Vagina (tissue), 2 donors: ENCODE measurements at regions not wholly inside any gene's neighbourhood (a gene's known extent, or its start where the extent isn't known, plus 50 kb on each side); places are given as distances from the start of the nearest gene placed in this dataset.

ENCODE experiments used
- DNase-seq, 2 donors: peaks; one replicate each; pipeline ENCODE4 v3.0.0-alpha.2; 2017; ENCODE audit errors: extremely low spot score in 2 of 2
- H3K27ac ChIP-seq: fragments of 200-600 bp; sonication (generic); one replicate; pipeline ENCODE4 v1.5.1; 2019
- H3K27me3 ChIP-seq: fragments of 200-600 bp; sonication (generic); one replicate; pipeline ENCODE4 v1.5.1; 2019
- H3K36me3 ChIP-seq, 2 donors: fragments of 200-600 bp; sonication (generic); one replicate each; pipeline ENCODE4 v1.5.1; 2017 to 2019
- H3K4me1 ChIP-seq: fragments of 200-600 bp; sonication (generic); one replicate; pipeline ENCODE4 v1.5.1; 2019
- H3K4me3 ChIP-seq, 2 donors: fragments of 200-600 bp; sonication (generic); 1 replicate in 1 of 2; 2 replicates in 1 of 2; pipeline ENCODE4 v1.5.1; 2016 to 2019
- H3K9me3 ChIP-seq: fragments of 200-600 bp; sonication (generic); one replicate; pipeline ENCODE4 v1.5.1; 2019
- POLR2A ChIP-seq, 2 donors: fragments of 450-650 bp; IDR thresholded peaks; one replicate each; pipeline ENCODE4 v1.6.1; 2017; ENCODE audit warnings: antibody characterized with exemption in 2 of 2, mild to moderate bottlenecking in 2 of 2, moderate library complexity in 2 of 2
- POLR2AphosphoS5 ChIP-seq, 2 donors: sonication (generic); formaldehyde crosslinking; IDR thresholded peaks; one replicate each; pipeline ENCODE4 v1.9.0; 2017; ENCODE audit warnings: antibody characterized with exemption in 2 of 2, mild to moderate bottlenecking in 2 of 2, low read depth in 1 of 2; ENCODE audit not compliant: insufficient read depth in 1 of 2
- intact Hi-C: fragments of 100-400 bp; cut with DNase I; formaldehyde crosslinking; loops from one replicate; pipeline ENCODE4 v1.15.1; 2023
- TF ChIP-seq, protein P1 (sequence below), 3 experiments: fragments of 450-650 bp in 2 of 3; fragments of 200-600 bp in 1 of 3; sonication (generic) in 1 of 3; IDR thresholded peaks; one replicate each; pipeline ENCODE4 v1.5.1; 2017 to 2019; ENCODE audit warnings: antibody characterized with exemption in 3 of 3, mild to moderate bottlenecking in 2 of 3, moderate library complexity in 2 of 3

DNA sequence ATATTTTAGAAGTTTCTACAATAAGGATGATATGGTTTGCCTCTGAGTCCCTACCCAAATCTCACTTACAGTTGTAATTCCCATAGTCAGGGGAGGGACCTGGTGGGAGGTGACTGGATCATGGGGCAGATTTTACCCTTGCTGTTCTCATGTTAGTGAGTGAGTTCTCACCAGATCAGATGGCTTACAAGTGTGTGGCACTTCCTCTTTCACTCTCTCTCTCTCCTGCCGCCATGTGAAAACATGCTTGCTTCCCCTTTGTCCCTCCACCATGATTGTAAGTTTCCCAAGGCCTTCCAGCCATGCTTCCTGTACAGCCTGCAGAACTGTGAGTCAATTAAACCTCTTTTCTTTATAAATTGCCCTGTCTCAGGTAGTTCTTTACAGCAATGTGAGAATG, 527.5 kb upstream of the ID4 start:
- Histone ChIP-seq H3K27ac (no peak overlapping the region), H3K9me3 (no peaks in the 10 kb centered on the region), H3K4me1 (no peaks in the 10 kb centered on the region), H3K36me3 (no peaks in the 10 kb centered on the region), H3K4me3 (no peak overlapping the region), H3K27me3 (no peaks in the 10 kb centered on the region)
- DNase-seq, result no peak
- intact Hi-C loops, result no loop called here
- TF ChIP-seq POLR2A (IDR thresholded peaks at IDR 0.05) (no peak), POLR2AphosphoS5 (IDR thresholded peaks at IDR 0.05; ENCODE audit: insufficient read depth in 1 of 2, low read depth in 1 of 2) (no peak)
- TF ChIP-seq, protein P1, sequence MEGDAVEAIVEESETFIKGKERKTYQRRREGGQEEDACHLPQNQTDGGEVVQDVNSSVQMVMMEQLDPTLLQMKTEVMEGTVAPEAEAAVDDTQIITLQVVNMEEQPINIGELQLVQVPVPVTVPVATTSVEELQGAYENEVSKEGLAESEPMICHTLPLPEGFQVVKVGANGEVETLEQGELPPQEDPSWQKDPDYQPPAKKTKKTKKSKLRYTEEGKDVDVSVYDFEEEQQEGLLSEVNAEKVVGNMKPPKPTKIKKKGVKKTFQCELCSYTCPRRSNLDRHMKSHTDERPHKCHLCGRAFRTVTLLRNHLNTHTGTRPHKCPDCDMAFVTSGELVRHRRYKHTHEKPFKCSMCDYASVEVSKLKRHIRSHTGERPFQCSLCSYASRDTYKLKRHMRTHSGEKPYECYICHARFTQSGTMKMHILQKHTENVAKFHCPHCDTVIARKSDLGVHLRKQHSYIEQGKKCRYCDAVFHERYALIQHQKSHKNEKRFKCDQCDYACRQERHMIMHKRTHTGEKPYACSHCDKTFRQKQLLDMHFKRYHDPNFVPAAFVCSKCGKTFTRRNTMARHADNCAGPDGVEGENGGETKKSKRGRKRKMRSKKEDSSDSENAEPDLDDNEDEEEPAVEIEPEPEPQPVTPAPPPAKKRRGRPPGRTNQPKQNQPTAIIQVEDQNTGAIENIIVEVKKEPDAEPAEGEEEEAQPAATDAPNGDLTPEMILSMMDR (IDR thresholded peaks at IDR 0.05), result no peak

DNA sequence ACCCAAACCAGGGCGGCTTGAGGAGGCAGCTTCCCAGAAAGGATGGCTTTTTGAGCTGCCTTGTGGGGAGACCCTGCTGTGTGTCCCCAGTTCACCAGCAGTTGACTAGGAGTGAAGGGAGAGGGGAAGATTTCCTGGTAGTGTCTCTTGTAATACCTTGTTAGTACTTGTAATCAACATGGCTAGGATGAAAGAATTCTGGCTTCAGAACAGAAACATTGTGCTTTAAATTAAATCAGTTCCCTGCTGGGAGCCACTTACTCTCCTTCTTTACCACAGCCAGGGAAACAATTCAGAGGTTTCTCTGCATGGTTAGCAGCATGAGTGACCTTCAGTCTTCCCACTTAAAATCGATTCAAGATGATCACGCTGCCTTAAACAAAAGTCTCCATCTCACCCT, 525.4 kb upstream of the ID4 start:
- intact Hi-C loops, result no loop called here
- H3K9me3 ChIP-seq, result no peaks in the 10 kb centered on the region
- H3K4me1 ChIP-seq, result no peaks in the 10 kb centered on the region

DNA sequence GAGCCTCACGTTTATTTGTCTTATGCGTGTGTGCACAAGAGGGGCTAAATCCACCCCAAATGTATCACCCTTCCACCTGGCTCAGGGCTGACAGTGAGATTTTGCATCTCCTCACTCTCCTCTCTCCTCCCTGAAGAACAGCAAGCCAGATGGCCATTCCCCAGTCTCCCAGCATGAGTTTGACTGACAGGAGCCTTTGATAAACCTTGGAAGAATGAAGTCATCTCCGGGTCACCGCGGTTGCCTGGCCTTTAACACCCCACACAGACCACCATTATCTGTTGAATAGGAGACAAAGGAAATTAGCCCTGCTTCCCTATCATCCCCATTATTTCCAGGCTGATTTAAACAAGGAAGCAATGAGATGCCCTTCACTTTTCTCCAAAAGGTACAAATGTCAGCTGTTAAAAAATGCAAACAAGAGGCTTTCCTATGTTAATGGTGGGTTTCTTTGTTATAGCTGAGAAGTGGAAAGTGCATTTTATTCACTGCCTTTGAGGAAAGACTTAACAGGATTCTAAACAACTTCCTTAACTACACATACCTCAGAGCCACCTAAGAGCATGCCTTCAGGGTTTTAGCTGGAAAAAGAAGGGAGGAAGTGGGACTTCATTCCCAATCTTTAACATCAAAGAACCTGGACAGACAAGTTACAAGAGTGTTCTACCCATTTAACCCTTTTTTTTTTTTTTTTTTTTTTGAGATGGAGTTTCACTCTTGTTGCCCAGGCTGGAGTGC, 524.8 kb upstream of the ID4 start:
- DNase-seq, result no peak
- intact Hi-C loops, result no loop called here
- H3K4me3 ChIP-seq, result no peak overlapping the region
- no peak for TF ChIP-seq POLR2AphosphoS5 (IDR thresholded peaks at IDR 0.05; ENCODE audit: insufficient read depth in 1 of 2, low read depth in 1 of 2)
- TF ChIP-seq, protein P1 (IDR thresholded peaks at IDR 0.05), result no peak
- TF ChIP-seq POLR2A (IDR thresholded peaks at IDR 0.05), result no peak
- no peaks in the 10 kb centered on the region for H3K9me3 ChIP-seq
- no peaks in the 10 kb centered on the region for H3K36me3 ChIP-seq
- no peaks in the 10 kb centered on the region for H3K27me3 ChIP-seq
- H3K4me1 ChIP-seq, result no peaks in the 10 kb centered on the region
- no peak overlapping the region for H3K27ac ChIP-seq

More for the DNA sequence above, 525.4 kb upstream of the ID4 start:
- no peak overlapping the region for H3K4me3 ChIP-seq
- TF ChIP-seq POLR2AphosphoS5 (IDR thresholded peaks at IDR 0.05; ENCODE audit: insufficient read depth in 1 of 2, low read depth in 1 of 2), result no peak
- TF ChIP-seq, protein P1 (IDR thresholded peaks at IDR 0.05), result no peak
- no peak for TF ChIP-seq POLR2A (IDR thresholded peaks at IDR 0.05)
- H3K27me3 ChIP-seq, result no peaks in the 10 kb centered on the region
- H3K27ac ChIP-seq, result no peak overlapping the region
- DNase-seq, result no peak
- H3K36me3 ChIP-seq, result no peaks in the 10 kb centered on the region

DNA sequence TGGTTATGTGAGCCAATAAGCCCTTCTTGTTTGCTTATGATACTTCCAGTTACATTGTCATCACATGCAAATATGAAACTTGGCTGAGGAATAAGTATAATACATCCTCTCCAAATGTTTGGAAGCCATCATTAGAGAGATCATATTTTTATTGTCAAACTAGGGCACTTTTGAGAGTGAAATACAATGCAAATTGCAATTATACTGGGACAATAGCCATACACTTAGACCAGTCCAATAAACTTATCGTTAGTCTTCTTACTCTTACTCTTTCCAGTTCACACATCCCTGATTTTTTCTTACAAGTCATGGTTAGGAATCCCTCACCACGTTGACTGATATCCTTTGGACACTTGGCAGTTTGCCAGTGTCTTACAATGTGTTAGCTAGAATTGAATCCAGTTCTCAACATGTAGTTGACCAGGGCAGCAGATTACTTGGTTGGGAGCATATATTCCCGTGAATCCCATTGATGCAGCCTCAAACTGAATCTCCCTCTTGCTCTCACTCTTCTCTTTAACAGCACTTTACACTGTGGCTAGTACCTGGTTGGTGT, 519.7 kb upstream of the ID4 start:
- TF ChIP-seq POLR2AphosphoS5 (IDR thresholded peaks at IDR 0.05; ENCODE audit: insufficient read depth in 1 of 2, low read depth in 1 of 2), result no peak
- TF ChIP-seq POLR2A (IDR thresholded peaks at IDR 0.05), result no peak
- no peaks in the 10 kb centered on the region for H3K9me3 ChIP-seq

DNA sequence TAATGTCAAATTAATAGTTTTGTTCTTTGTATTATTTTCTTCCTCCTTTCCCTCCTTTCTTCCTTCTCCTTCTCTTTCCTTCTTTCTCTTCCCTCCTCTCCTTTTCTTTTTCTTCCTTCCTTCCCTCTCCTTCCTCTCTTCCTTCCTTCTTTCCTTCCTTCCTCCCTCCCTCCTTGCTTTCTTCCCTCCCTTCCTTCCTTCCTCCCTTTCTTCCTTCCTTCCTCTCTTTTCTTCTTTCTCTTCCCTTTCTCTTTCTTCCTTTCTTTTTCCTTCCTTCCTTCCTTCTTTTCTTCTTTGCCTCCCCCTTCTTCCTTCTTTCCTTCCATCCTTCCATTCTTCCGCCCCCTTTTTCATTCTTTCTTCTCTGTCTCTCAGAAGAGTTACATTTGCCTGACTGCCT, 518.2 kb upstream of the ID4 start:
- H3K36me3 ChIP-seq, result no peaks in the 10 kb centered on the region
- H3K4me1 ChIP-seq, result no peaks in the 10 kb centered on the region
- no peak for DNase-seq
- H3K27ac ChIP-seq, result no peak overlapping the region
- intact Hi-C loops, result no loop called here
- TF ChIP-seq POLR2A (IDR thresholded peaks at IDR 0.05) (no peak), POLR2AphosphoS5 (IDR thresholded peaks at IDR 0.05; ENCODE audit: insufficient read depth in 1 of 2, low read depth in 1 of 2) (no peak)
- TF ChIP-seq, protein P1 (IDR thresholded peaks at IDR 0.05), result no peak
- no peaks in the 10 kb centered on the region for H3K27me3 ChIP-seq
- no peaks in the 10 kb centered on the region for H3K9me3 ChIP-seq
- H3K4me3 ChIP-seq, result no peak overlapping the region

More for the DNA sequence above, 519.7 kb upstream of the ID4 start:
- H3K4me1 ChIP-seq, result no peaks in the 10 kb centered on the region
- intact Hi-C loops, result no loop called here
- no peaks in the 10 kb centered on the region for H3K36me3 ChIP-seq
- no peak overlapping the region for H3K27ac ChIP-seq
- no peak for DNase-seq
- no peaks in the 10 kb centered on the region for H3K27me3 ChIP-seq
- no peak overlapping the region for H3K4me3 ChIP-seq
